HepG2 (cell line): ENCODE measurements at regions not wholly inside any gene's neighbourhood (a gene's known extent, or its start where the extent isn't known, plus 50 kb on each side); places are given as distances from the start of the nearest gene placed in this dataset.

Experiments
- ATAC-seq: fragments of 200-7000 bp; cut with Tn5 transposase; 3 replicates; pipeline ENCODE4 v1.9.1; 2020; ENCODE audit warnings: mild to moderate bottlenecking, moderate library complexity
- BruUV-seq: library from RNA; stranded (reverse); fragments of 400-500 nt; replicated peaks from 2 replicates; lab custom pipeline; 2021; lab: Mats Ljungman, UMichigan
- CTCF ChIA-PET: fragments of 300-600 bp; formaldehyde crosslinking; extraction: SDS; loops from one replicate; lab custom pipeline; 2021; ENCODE audit warnings: low total read pairs, inconsistent platforms, low intra/inter-chr PET ratio; lab: Yijun Ruan, JAX
- POLR2A ChIA-PET: fragments of 350-600 bp; sonication (Branson Sonifier 250); formaldehyde crosslinking; loops from one replicate; lab custom pipeline; 2020; ENCODE audit warnings: antibody characterized with exemption, inconsistent platforms; lab: Yijun Ruan, JAX
- DNase-seq: peaks from one replicate; pipeline ENCODE4 v3.0.0-alpha.2; 2015; ENCODE audit warnings: low spot score
- FAIRE-seq: peaks from 3 replicates; lab custom pipeline; 2011; peaks lifted over from hg19 to GRCh38; lab: Jason Lieb, UNC
- H2AFZ ChIP-seq: one replicate; pipeline ENCODE4 v1.6.1; 2011; ENCODE audit warnings: low read length, inconsistent platforms
- H3K27ac ChIP-seq: fragments of 300-600 bp; 3 replicates; pipeline ENCODE4 v1.8.0; 2011; ENCODE audit warnings: mixed run types, mild to moderate bottlenecking, mixed read lengths, low read length, inconsistent platforms; ENCODE audit not compliant: insufficient read depth; ENCODE audit errors: extremely low read length
- H3K27me3 ChIP-seq, 2 experiments: fragments of 200-600 bp in 1 of 2; 2 replicates in 1 of 2; 3 replicates in 1 of 2; pipeline versions ENCODE4 v1.6.0 to v1.8.0; 2011; ENCODE audit warnings: low read length in 2 of 2, mild to moderate bottlenecking in 2 of 2, moderate library complexity in 2 of 2, inconsistent platforms in 1 of 2; ENCODE audit not compliant: insufficient read depth in 2 of 2, control insufficient read depth in 1 of 2
- H3K36me3 ChIP-seq, 2 experiments: fragments of 200-600 bp in 1 of 2; replicated peaks in 1 of 2; 2 replicates in 1 of 2; 3 replicates in 1 of 2; pipeline versions ENCODE4 v1.5.1 to v1.8.0; 2011; ENCODE audit warnings: low read length in 2 of 2, inconsistent platforms in 1 of 2; ENCODE audit not compliant: insufficient read depth in 2 of 2, control insufficient read depth in 1 of 2
- H3K4me1 ChIP-seq: 2 replicates; pipeline ENCODE4 v1.5.1; 2012; ENCODE audit warnings: low read length, inconsistent platforms; ENCODE audit not compliant: insufficient read depth
- H3K4me2 ChIP-seq: 2 replicates; pipeline ENCODE4 v1.6.0; 2011; ENCODE audit warnings: low read depth, low read length, inconsistent platforms
- H3K4me3 ChIP-seq, 3 experiments: fragments of 200-600 bp in 1 of 3; sonication (generic), shearing (Covaris generic) in 1 of 3; replicated peaks in 1 of 3; 2 replicates each; pipeline ENCODE4 v1.5.1; 2011 to 2016; ENCODE audit warnings: low read length in 3 of 3, inconsistent platforms in 2 of 3, low read depth in 2 of 3, mild to moderate bottlenecking in 2 of 3, control low read depth in 1 of 3, mixed read lengths in 1 of 3; ENCODE audit not compliant: insufficient read depth in 1 of 3
- H3K79me2 ChIP-seq: one replicate; pipeline ENCODE4 v1.6.1; 2011; ENCODE audit warnings: low read length, inconsistent platforms; ENCODE audit not compliant: insufficient read depth
- H3K9ac ChIP-seq: 2 replicates; pipeline ENCODE4 v1.6.0; 2011; ENCODE audit warnings: mild to moderate bottlenecking, low read depth, low read length, inconsistent platforms; ENCODE audit not compliant: insufficient read depth
- H3K9me3 ChIP-seq: 2 replicates; pipeline ENCODE4 v1.5.1; 2012; ENCODE audit warnings: mild to moderate bottlenecking, low read length
- H4K20me1 ChIP-seq: 2 replicates; pipeline ENCODE4 v1.6.0; 2011; ENCODE audit warnings: inconsistent platforms, mild to moderate bottlenecking, low read length, moderate library complexity; ENCODE audit not compliant: insufficient read depth
- EZH2 ChIP-seq: conservative IDR thresholded peaks from 2 replicates; pipeline ENCODE4 v1.6.1; 2012; ENCODE audit warnings: mild to moderate bottlenecking, low read depth, low read length, moderate library complexity
- HOXA5 ChIP-seq: sonication (generic); formaldehyde crosslinking; IDR thresholded peaks from 2 replicates; pipeline ENCODE4 v1.4.0; 2020; ENCODE audit warnings: missing genetic modification reagents
- MYPOP ChIP-seq: sonication (generic); formaldehyde crosslinking; IDR thresholded peaks from 2 replicates; pipeline ENCODE4 v1.8.1; 2023; ENCODE audit warnings: mild to moderate bottlenecking, moderate library complexity, missing genetic modification reagents
- NKX3-1 ChIP-seq: sonication (generic); formaldehyde crosslinking; IDR thresholded peaks from 2 replicates; pipeline ENCODE4 v1.5.0; 2020; ENCODE audit warnings: missing genetic modification reagents
- PITX1 ChIP-seq: sonication (generic); formaldehyde crosslinking; IDR thresholded peaks from 2 replicates; pipeline ENCODE4 v1.5.1; 2020; ENCODE audit warnings: mild to moderate bottlenecking, missing genetic modification reagents
- SMARCC2 ChIP-seq: fragments of 450-650 bp; IDR thresholded peaks from 2 replicates; pipeline ENCODE4 v1.6.1; 2017; ENCODE audit warnings: antibody characterized with exemption, mild to moderate bottlenecking
- SOX5 ChIP-seq: IDR thresholded peaks from 2 replicates; pipeline ENCODE4 v1.6.1; 2016; ENCODE audit warnings: borderline replicate concordance
- SP4 ChIP-seq: sonication (generic); formaldehyde crosslinking; IDR thresholded peaks from 2 replicates; pipeline ENCODE4 v1.8.1; 2023; ENCODE audit warnings: mild to moderate bottlenecking, missing genetic modification reagents
- SRSF4 ChIP-seq: fragments of 200-400 bp; formaldehyde crosslinking; IDR thresholded peaks from one replicate; pipeline ENCODE4 v1.6.1; 2018; ENCODE audit warnings: mild to moderate bottlenecking, low read depth, low read length, moderate library complexity; ENCODE audit not compliant: poor library complexity, severe bottlenecking
- YEATS2 ChIP-seq: sonication (generic); formaldehyde crosslinking; IDR thresholded peaks from 2 replicates; pipeline ENCODE4 v1.4.0; 2020; ENCODE audit warnings: missing genetic modification reagents, borderline replicate concordance
- ZNF17 ChIP-seq: sonication (generic); formaldehyde crosslinking; IDR thresholded peaks from 2 replicates; pipeline ENCODE4 v1.5.0; 2020; ENCODE audit warnings: mild to moderate bottlenecking, missing genetic modification reagents
- ZNF33A ChIP-seq: sonication (generic); formaldehyde crosslinking; IDR thresholded peaks from 2 replicates; pipeline ENCODE4 v1.5.1; 2020; ENCODE audit warnings: missing genetic modification reagents, mild to moderate bottlenecking, moderate library complexity, borderline replicate concordance
- ZNF580 ChIP-seq: IDR thresholded peaks from 2 replicates; pipeline ENCODE4 v1.6.1; 2016; ENCODE audit warnings: low read depth, borderline replicate concordance
- WGBS: methylation state at CpG from one replicate; pipeline ENCODE4 v1.1.6; 2017; ENCODE audit warnings: low lambda C conversion rate; 5-methylcytosine and 5-hydroxymethylcytosine counted together
- in situ Hi-C: cut with HindIII; loops from 2 replicates; pipeline ENCODE4 v1.10.0; 2017; ENCODE audit warnings: low pct_unique_long_range_greater_than_20kb; ENCODE audit not compliant: extremely low pct_ligation_motif_present
- intact Hi-C: fragments of 100-400 bp; cut with micrococcal nuclease; formaldehyde crosslinking; loops from one replicate; pipeline ENCODE4 v1.10.0; 2022; ENCODE audit not compliant: unreplicated experiment

DNA sequence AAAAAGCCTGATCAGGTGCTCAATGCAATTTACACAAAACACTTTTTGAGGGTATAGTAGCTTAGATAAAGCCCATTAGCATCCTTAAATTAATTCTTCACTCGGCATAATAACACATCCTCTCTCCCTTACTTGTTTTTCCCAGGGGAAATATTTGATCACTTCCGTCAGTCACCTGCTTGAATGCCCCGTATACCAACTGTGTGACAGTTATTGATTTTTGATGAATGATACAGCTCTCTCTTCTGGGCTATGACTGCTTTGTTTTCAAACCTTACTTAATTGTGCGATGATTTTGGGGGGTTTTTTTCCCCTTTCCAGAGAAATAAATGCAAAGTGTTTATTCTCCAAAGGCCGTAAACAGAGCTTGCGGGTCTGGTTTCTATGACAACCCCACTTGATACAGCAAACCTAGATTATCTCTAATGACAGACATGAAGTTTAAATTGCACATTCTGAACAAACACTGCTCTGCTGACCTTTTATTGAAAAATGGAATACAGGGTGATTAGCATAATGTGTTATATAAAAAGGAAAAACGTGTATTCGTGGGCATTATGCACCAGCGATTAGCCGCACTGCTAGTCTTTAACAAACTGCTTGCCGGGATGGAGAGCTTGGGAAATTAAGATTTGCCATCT is 78.4 kb upstream of the NANOS1 start:
- ATAC-seq (no peak), FAIRE-seq (no peak), DNase-seq (no peak)
- WGBS = 47% methylated on average over 11 of the region's 11 CpGs
- intact Hi-C loops = no loop called here
- Histone ChIP-seq H3K79me2 (no peaks in the 10 kb centered on the region), H4K20me1 (no peaks in the 10 kb centered on the region), H3K9ac (no peak overlapping the region), H2AFZ (no peak overlapping the region), H3K27me3 (peaks cover 0 to 3% of the 10 kb centered on the region in 2 experiments; a peak in 3 of 5 replicates), H3K9me3 (no peaks in the 10 kb centered on the region), H3K36me3 (no peaks in the 10 kb centered on the region), H3K4me3 (no peak overlapping the region), H3K4me2 (no peak overlapping the region), H3K27ac (no peak overlapping the region), H3K4me1 (no peaks in the 10 kb centered on the region)
- TF ChIP-seq SP4 (CRISPR knock-in tag) = no peak
- TF ChIP-seq ZNF17 (CRISPR knock-in tag) = no peak
- no peak for TF ChIP-seq SMARCC2
- no peak for TF ChIP-seq PITX1 (CRISPR knock-in tag)
- TF ChIP-seq ZNF580 (CRISPR knock-in tag) = no peak
- TF ChIP-seq EZH2 = no peak
- no peak for TF ChIP-seq MYPOP (CRISPR knock-in tag)
- TF ChIP-seq ZNF33A (CRISPR knock-in tag) = no peak
- TF ChIP-seq NKX3-1 (CRISPR knock-in tag) = no peak
- no peak for TF ChIP-seq YEATS2 (CRISPR knock-in tag)
- no peak for TF ChIP-seq SOX5 (CRISPR knock-in tag)
- TF ChIP-seq SRSF4 = no peak
- TF ChIP-seq HOXA5 = no peak
- in situ Hi-C loops = no loop called here
- POLR2A ChIA-PET = no interaction called here
- BruUV-seq = no TSS peak
- CTCF ChIA-PET = no interaction called here
